Central memory CD8-positive, alpha-beta T cell (primary cell): ENCODE measurements at regions not wholly inside any gene's neighbourhood (a gene's known extent, or its start where the extent isn't known, plus 50 kb on each side); places are given as distances from the start of the nearest gene placed in this dataset.

Experiments
- ATAC-seq: fragments of 150-1000 bp; cut with Tn5 transposase; replicated peaks from 2 replicates; pipeline ENCODE4 v1.10.0; 2022; ENCODE audit warnings: mild to moderate bottlenecking, moderate FRiP score, moderate number of reproducible peaks; ENCODE audit not compliant: poor library complexity, severe bottlenecking; ENCODE audit errors: extremely low read depth
- DNase-seq, 2 donors: peaks; one replicate each; pipeline ENCODE4 v3.0.0; 2021; ENCODE audit warnings: low spot score in 2 of 2
- H3K27ac Mint-ChIP-seq: one replicate; pipeline ENCODE4 v1.8.0; 2022; ENCODE audit warnings: low read depth, mild to moderate bottlenecking, moderate library complexity, mixed read lengths
- H3K27me3 Mint-ChIP-seq: one replicate; pipeline ENCODE4 v1.8.0; 2022; ENCODE audit warnings: mixed read lengths
- H3K36me3 Mint-ChIP-seq: one replicate; pipeline ENCODE4 v1.8.0; 2022; ENCODE audit warnings: mild to moderate bottlenecking, moderate library complexity, mixed read lengths; ENCODE audit not compliant: insufficient read depth
- H3K4me1 Mint-ChIP-seq: one replicate; pipeline ENCODE4 v1.8.0; 2022; ENCODE audit warnings: mixed read lengths
- H3K4me3 Mint-ChIP-seq: one replicate; pipeline ENCODE4 v1.8.0; 2022; ENCODE audit warnings: mild to moderate bottlenecking, moderate library complexity, mixed read lengths
- H3K9me3 Mint-ChIP-seq: one replicate; pipeline ENCODE4 v1.8.0; 2022; ENCODE audit warnings: mixed read lengths

DNA sequence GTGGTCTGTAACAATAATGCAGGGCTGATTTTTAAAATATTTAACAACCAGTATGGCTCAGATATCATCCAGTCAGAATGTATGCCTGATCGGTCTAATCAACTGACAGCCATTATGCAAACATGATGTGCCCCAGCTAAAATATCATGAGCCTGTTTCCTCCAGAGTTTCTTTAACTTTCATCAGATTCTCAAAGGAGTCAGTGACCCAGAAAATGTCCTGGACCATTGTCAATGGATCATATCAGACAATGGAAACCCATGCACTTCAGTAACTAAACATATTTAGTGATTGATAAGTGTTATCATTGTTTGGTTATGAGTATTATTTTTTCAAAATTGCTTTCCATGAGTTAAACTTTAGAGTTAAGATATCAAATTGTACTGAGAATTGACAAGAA, 173.5 kb downstream of the LMBRD1 start:
- Mint-ChIP-seq H3K27ac (no peak overlapping the region), H3K36me3 (no peaks in the 10 kb centered on the region), H3K9me3 (no peaks in the 10 kb centered on the region), H3K4me3 (no peak overlapping the region), H3K4me1 (no peaks in the 10 kb centered on the region), H3K27me3 (peaks cover 20% of the 10 kb centered on the region)
- DNase-seq (no peak), ATAC-seq (no peak)

DNA sequence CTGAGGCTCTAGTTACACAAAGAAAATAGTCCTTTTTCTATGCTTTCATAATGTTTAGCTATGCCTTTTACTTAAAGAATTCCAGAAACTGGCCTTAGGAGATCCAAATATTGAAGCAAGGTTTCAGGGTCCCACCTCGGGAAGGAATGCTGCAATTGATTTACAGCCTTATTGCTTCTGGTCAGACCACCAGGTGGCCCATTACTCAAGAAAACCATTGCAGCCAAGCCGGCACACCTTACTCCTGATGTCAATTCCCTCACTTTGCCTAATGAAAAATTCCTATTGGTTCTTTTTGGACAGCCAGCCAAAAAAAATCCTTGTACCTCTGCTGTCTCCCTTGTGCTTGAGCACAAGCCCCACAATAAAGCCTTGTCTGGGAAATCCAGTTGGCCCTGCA, 173.9 kb downstream of the LMBRD1 start:
- no peaks in the 10 kb centered on the region for H3K9me3 Mint-ChIP-seq
- H3K4me1 Mint-ChIP-seq, result no peaks in the 10 kb centered on the region
- DNase-seq (no peak), ATAC-seq (no peak)
- H3K4me3 Mint-ChIP-seq, result no peak overlapping the region
- H3K36me3 Mint-ChIP-seq, result no peaks in the 10 kb centered on the region
- H3K27ac Mint-ChIP-seq, result no peak overlapping the region
- peaks cover 20% of the 10 kb centered on the region for H3K27me3 Mint-ChIP-seq

DNA sequence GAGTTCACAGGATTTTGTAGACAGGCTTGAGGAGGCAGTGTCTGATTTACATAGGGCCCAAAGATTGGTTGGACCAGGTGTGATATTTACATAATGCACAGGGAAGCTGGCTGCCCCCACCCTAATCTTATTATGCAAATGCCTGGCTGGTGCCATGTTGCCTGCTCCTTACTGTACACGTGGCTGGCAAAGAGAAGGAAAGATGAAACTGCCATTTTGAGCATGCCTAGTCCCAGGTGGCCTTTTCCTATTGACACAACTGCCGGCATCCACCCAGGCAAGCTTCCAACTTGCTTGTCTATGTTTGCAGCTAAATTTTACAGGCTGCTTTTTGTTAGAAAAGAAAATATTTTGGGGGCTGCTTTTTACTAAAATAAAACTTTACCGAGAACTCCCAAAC, 174.6 kb downstream of the LMBRD1 start:
- no peak overlapping the region for H3K27ac Mint-ChIP-seq
- ATAC-seq (no peak), DNase-seq (no peak)
- peaks cover 13% of the 10 kb centered on the region for H3K27me3 Mint-ChIP-seq
- no peaks in the 10 kb centered on the region for H3K4me1 Mint-ChIP-seq
- no peak overlapping the region for H3K4me3 Mint-ChIP-seq
- no peaks in the 10 kb centered on the region for H3K36me3 Mint-ChIP-seq
- no peaks in the 10 kb centered on the region for H3K9me3 Mint-ChIP-seq

DNA sequence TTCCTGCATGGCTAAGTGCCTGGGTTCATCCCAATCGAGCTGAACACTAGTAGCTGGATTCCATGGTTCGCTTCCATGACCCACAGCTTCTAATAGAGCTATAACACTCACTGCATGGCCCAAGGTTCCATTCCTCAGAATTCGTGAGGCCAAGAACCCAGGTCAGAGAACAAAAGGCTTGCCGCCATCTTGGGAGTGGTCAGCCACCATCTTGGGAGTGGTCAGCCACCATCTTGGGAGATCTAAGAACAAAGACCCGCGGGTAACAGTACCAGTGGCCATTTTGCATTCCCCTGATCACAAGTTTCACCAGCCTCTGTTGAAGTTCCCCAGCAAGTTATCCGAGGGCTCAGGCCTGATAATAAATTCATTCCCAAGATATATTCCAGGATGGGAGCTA, 179.6 kb downstream of the LMBRD1 start:
- Mint-ChIP-seq H3K27me3 (peaks cover under 1% of the 10 kb centered on the region), H3K36me3 (peaks cover 2% of the 10 kb centered on the region), H3K4me1 (no peaks in the 10 kb centered on the region)

DNA sequence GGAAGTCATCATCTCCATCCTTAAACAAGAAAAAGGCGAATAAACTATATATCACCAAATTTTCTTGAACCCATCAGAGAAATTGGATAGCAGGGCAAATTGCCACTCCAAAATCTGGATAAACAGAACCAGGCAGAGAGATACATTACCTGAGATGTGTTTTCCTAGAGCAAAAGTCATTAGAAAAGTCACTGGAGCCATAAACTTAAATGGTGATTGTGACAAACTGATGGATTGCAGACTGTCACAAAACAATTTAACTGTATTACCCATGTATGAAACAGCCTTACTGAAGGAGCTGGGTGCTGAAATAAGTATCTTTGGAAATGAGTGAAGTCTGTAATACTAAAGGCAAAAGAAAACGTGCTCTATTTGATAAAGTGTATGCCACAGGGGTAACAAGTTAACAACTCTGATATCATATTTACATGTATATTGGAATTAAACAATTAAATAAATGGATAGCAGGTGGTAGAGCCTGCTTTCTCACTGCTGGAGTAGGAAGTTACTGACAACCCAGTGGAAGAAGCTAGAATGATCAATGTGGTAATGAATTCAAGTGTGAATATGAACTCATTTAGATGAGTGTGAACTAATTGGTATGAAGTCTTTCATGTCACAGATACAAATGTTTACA, 186.9 kb downstream of the LMBRD1 start:
- no peaks in the 10 kb centered on the region for H3K9me3 Mint-ChIP-seq
- ATAC-seq, result no peak
- peaks cover 9% of the 10 kb centered on the region for H3K27me3 Mint-ChIP-seq
- H3K27ac Mint-ChIP-seq, result no peak overlapping the region
- no peaks in the 10 kb centered on the region for H3K36me3 Mint-ChIP-seq
- no peaks in the 10 kb centered on the region for H3K4me1 Mint-ChIP-seq
- no peak for DNase-seq
- no peak overlapping the region for H3K4me3 Mint-ChIP-seq

More for the DNA sequence above, 179.6 kb downstream of the LMBRD1 start:
- Mint-ChIP-seq H3K9me3 (no peaks in the 10 kb centered on the region), H3K4me3 (no peak overlapping the region), H3K27ac (no peak overlapping the region)
- DNase-seq (no peak), ATAC-seq (no peak)

DNA sequence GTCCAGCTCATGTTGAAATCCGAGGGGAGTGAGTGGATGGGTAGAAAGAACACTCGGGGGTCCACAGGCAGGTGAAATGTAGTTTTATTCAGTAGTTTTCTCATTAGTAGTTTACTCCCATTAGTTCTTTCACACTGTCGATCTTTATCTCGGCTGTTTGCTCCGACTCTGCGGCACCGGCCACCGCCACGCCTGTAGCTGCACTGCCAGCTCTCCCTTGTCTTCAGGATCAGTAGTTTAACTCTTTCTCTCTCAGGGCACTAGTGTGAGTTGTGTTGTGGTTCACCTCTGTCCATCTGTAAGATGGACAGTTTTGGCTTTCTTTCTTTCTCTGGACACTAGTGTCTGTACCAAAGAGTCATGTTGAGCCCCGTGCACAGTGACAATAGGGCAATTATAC, 195.7 kb downstream of the LMBRD1 start:
- H3K9me3 Mint-ChIP-seq, result no peaks in the 10 kb centered on the region
- H3K36me3 Mint-ChIP-seq, result no peaks in the 10 kb centered on the region
- peaks cover 14% of the 10 kb centered on the region for H3K27me3 Mint-ChIP-seq
- H3K4me1 Mint-ChIP-seq, result no peaks in the 10 kb centered on the region
- no peak overlapping the region for H3K27ac Mint-ChIP-seq
- DNase-seq, result no peak
- H3K4me3 Mint-ChIP-seq, result no peak overlapping the region
- ATAC-seq, result no peak

DNA sequence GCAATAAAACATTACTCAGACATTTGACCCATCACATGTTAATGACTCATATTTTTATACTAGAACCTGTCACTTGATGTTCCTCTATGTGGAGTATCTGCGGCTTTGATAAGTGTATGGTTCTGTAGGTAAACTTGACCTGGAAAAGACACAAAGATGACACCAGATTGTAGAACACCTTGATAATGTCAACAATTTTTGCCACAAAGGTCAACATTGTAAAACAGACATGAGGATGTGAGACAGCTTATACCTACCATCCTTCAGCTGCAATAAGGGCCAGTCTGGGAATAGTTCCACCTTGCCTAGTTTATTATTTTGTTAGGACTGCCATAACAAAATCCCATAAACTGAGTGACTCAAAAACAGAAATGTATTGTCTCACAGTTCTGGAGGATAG, 202.4 kb downstream of the LMBRD1 start:
- H3K27me3 Mint-ChIP-seq, result no peaks in the 10 kb centered on the region
- H3K36me3 Mint-ChIP-seq, result no peaks in the 10 kb centered on the region
- no peaks in the 10 kb centered on the region for H3K9me3 Mint-ChIP-seq
- no peaks in the 10 kb centered on the region for H3K4me1 Mint-ChIP-seq
- no peak for ATAC-seq
- no peak for DNase-seq
- H3K4me3 Mint-ChIP-seq, result no peak overlapping the region
- no peak overlapping the region for H3K27ac Mint-ChIP-seq

DNA sequence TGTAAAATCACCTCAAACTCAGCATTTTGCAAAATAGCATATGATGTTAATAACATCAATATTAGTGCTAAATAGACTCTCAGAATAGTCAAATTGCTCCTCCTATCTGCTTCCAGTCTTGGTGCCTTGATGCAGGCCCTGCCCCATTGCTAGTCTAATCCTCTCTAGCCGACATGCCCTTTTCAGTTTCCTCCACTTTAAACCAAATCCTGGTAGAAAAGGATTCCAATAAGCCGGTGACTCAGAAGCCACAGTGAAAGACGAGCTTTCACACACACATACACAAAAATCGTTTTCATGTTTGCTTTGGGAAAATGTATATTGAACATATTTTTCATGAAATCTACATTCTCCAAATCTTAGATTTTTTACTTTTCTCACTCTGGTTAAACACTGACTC, 203.1 kb downstream of the LMBRD1 start:
- Mint-ChIP-seq H3K27ac (no peak overlapping the region), H3K4me3 (no peak overlapping the region), H3K9me3 (no peaks in the 10 kb centered on the region), H3K4me1 (no peaks in the 10 kb centered on the region), H3K27me3 (no peaks in the 10 kb centered on the region), H3K36me3 (no peaks in the 10 kb centered on the region)
- no peak for DNase-seq
- no peak for ATAC-seq

DNA sequence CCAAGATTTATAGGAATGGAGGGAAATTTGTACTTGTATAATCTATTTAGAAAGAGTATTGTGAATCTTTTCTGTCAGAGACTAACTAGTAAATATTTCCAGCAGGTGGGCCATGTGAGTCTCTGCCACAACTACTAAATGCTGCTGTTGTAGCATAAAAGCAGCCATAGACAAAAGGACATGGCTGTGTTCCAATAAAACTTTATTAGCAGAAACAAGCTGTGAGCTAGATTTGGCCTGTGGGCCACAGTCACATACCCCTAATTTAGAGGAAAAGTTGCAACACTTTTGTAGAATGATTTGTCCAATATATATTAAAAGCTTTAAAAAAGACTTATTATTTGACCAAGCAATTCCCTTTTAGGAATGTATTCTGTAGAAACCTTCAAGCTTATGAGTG, 207.2 kb downstream of the LMBRD1 start:
- Mint-ChIP-seq H3K27me3 (no peaks in the 10 kb centered on the region), H3K9me3 (no peaks in the 10 kb centered on the region), H3K27ac (no peak overlapping the region), H3K36me3 (no peaks in the 10 kb centered on the region), H3K4me3 (no peak overlapping the region), H3K4me1 (peaks cover 5% of the 10 kb centered on the region)
- DNase-seq, result no peak
- ATAC-seq, result no peak

DNA sequence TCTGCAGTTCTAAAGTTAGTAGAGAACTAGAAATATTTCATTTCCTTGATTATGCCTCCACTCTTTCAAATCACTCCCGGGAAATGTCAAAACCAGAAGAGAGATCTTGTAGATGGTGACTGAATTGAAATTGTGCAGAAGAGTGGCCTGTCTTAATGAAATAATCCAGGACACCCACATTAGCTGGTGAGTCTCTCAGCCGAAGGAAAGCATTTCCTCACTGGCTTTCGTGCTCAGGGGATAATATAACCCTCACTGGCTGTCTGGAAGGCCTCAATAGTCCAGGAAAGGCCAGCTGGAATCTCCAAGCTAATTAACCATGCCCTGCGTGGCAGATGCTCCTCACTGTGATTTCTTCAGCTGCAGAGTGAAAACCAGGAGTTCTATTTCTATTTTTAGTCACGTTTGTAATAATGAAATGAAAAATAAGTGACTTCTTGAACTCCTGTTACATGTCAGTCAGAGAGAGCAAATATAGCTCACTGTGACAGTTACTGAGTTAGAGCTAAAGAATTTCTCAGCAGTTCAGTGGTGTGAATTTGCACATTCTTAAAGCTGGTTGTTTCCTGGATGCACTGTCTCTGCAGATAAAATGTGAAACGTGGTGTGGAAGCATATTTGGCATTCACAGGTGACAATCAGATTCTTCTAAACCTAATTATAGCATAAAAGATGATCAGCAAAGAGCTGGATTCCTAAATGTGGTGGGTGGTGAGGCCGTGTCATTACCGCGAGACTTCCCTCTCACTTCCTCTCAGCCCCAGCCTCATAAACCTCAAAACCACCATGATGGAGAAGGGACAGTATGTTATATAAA, 211.7 kb downstream of the LMBRD1 start:
- ATAC-seq, result no peak
- no peaks in the 10 kb centered on the region for H3K36me3 Mint-ChIP-seq

DNA sequence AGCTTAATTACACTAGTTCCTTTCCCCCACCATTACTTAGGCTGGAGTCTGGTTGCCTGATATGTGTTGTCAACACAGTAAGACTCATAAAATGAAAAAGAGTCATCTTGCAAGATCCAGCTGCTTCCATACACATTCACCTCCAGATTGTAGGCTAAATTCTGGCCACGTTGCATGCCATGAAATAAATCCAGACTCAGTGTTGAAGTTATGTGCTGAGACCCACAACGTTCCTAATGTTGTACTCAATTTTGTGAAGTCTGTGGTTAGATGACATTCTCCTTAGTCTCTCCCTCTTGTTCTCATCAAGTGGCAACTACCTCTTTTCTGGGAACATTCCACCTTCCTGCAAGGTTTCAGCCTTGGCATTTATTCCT, 212.3 kb downstream of the LMBRD1 start:
- peaks cover 10% of the 10 kb centered on the region for H3K4me1 Mint-ChIP-seq
- no peaks in the 10 kb centered on the region for H3K27me3 Mint-ChIP-seq
- H3K36me3 Mint-ChIP-seq, result no peaks in the 10 kb centered on the region
- no peak overlapping the region for H3K27ac Mint-ChIP-seq
- peaks cover 5% of the 10 kb centered on the region for H3K9me3 Mint-ChIP-seq
- DNase-seq (no peak), ATAC-seq (no peak)
- H3K4me3 Mint-ChIP-seq, result no peak overlapping the region

More for the DNA sequence above, 211.7 kb downstream of the LMBRD1 start:
- Mint-ChIP-seq H3K9me3 (peaks cover 5% of the 10 kb centered on the region), H3K27ac (peak overlapping the region; percentile 22), H3K4me1 (peaks cover 10% of the 10 kb centered on the region), H3K27me3 (no peaks in the 10 kb centered on the region), H3K4me3 (no peak overlapping the region)
- DNase-seq, result no peak

DNA sequence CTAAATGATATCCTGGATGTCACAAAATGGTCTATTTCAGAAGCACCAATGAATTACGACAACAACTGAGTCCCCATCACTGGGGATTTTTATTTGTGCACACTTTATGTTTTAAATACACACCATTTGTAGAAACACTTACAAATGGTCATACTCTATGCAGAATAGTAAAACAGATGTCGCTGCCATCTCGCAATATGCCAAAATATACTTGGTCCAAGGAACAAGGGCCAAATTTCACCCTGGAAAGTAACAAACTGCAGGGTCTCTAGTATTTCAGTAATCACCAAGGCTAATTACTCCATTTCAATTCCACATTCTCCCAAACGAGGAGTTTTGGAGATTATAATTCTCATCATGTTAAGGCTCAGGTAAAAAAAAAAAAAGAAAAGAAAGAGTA, 215.2 kb downstream of the LMBRD1 start:
- Mint-ChIP-seq H3K27me3 (no peaks in the 10 kb centered on the region), H3K4me3 (no peak overlapping the region), H3K9me3 (peaks cover 5% of the 10 kb centered on the region), H3K27ac (no peak overlapping the region), H3K36me3 (no peaks in the 10 kb centered on the region), H3K4me1 (peaks cover 10% of the 10 kb centered on the region)
- DNase-seq, result no peak
- no peak for ATAC-seq

DNA sequence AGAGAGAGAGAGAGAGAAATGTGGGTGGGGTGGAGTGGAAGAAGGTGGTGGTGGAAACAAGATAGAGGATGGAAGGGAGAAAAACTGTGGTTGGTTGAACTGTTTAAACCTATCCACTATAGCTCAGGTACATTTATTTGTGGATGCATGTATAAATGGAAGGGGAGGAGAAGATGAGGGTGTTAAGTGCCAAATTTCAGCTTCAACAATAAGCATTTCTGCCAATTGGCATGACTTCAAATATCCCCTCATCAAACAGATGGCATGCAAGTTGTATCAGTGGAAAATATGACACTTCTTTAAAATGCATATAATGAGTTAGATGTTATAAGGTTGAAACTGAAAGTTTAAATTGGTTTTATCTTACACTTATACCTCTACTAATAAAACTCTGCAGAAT, 216.1 kb downstream of the LMBRD1 start:
- H3K27me3 Mint-ChIP-seq, result no peaks in the 10 kb centered on the region
- ATAC-seq (no peak), DNase-seq (no peak)
- H3K36me3 Mint-ChIP-seq, result no peaks in the 10 kb centered on the region
- H3K9me3 Mint-ChIP-seq, result peaks cover 5% of the 10 kb centered on the region
- no peak overlapping the region for H3K4me3 Mint-ChIP-seq
- H3K27ac Mint-ChIP-seq, result no peak overlapping the region
- H3K4me1 Mint-ChIP-seq, result peaks cover 10% of the 10 kb centered on the region
